Stimulated activated CD4-positive, alpha-beta T cell treated with anti-CD3 and anti-CD28 coated beads, Interleukin-12 subunit alpha, Interleukin-12 subunit beta, amount 100 ng/mL, for 48 hours (primary cell): ENCODE measurements at regions not wholly inside any gene's neighbourhood (a gene's known extent, or its start where the extent isn't known, plus 50 kb on each side); places are given as distances from the start of the nearest gene placed in this dataset.
"Not testable (repeated sequence)": the region's sequence is repeated elsewhere in the genome, so short reads cannot be mapped to it uniquely, and the experiment has no call there.

Experiments used
- DNase-seq, 3 donors: peaks; one replicate each; pipeline ENCODE4 v3.0.0-alpha.2; 2020; ENCODE audit warnings: low read depth in 2 of 3, low spot score in 1 of 3

DNA sequence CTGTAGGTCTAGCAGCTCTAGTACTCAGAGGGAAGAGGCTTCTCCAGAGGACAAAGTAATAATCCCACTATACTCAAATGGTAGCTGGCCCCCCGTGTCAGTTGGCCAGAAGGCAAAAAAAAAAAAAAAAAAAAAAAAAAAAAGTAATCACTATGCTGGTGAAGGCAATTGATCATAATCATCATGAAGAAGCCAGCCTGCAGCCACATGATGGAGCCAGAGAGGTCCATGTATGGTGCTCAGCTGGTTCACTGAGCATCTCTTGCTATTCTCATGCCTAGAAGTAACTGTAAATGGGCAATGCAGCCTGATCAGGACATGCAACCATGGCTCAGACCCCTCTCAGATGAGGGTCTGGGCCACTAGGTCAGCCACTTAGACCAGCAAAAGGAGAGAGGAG lies 378.8 kb downstream of the MED13L start:
- DNase-seq: no peak

DNA sequence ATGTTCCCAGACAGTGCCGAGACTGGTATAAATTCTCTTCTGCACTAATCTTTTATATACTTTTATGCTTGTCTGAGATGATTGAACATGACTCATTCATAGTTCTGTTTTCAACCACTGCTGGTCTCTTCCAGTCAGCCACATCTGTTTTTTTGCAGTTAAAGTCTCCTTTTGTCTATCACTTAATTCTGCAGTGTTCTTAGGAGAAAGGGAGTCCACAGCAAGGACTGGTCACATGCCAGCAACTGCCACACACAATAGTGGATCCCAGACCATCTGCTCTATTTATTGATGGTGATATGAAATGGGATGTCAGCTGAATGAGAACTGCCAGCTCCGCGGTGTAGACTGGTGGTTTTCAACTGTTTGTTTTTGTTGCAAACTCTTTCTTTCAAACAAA lies 379.8 kb downstream of the MED13L start:
- DNase-seq: no peak

GRCh38 chr12:115895247-115895646 lies 382.2 kb downstream of the MED13L start:
- DNase-seq: no peak

DNA sequence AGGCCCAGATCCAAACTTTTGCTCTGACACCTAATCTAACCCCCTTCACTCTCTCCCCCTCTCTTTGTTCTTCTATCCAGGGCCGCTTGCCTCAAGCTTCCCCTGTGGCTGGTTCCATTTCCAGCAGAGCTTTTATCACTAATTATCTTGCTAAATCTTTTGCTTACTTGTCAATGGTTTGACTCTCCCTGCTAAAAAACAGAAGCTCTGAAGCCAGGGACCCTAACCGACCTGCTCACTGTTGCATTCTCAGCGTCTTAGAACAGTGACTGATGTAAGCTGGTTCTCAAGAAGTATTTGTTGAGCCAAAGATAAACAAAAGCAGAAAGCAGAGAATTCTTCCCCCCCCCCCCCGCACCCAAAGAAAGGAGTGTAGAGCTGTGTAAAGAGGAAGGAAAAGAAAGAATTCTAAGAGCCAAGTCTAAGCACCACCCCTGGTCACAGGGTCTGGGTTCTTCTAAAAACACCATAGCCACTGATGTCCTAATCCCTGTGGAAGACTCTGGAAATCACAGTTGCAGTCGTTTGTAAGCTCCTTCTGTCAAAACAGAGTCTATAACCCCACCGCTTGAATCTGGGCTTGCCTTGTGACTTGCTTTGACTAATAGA lies 385.8 kb downstream of the MED13L start:
- DNase-seq: no peak

DNA sequence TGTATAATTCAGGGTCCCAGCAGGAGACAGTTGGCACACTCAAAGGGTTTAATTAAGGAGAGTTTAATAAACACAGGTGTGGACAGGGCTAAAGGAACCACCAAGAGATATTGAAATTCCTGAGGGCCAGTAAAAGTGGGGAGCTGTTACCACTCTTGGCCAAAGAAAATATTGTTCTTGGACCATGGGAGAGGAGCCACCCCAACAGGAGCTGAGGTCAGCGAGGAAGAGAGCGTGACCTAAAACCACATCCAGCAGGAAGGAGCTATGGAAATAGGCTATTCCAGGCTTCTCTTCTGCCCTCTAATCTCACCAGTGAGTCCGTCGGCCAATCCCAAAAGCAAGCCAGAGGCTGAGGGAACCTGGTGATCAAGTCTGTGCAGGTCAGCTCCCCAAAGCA lies 390.8 kb downstream of the MED13L start:
- no peak for DNase-seq

DNA sequence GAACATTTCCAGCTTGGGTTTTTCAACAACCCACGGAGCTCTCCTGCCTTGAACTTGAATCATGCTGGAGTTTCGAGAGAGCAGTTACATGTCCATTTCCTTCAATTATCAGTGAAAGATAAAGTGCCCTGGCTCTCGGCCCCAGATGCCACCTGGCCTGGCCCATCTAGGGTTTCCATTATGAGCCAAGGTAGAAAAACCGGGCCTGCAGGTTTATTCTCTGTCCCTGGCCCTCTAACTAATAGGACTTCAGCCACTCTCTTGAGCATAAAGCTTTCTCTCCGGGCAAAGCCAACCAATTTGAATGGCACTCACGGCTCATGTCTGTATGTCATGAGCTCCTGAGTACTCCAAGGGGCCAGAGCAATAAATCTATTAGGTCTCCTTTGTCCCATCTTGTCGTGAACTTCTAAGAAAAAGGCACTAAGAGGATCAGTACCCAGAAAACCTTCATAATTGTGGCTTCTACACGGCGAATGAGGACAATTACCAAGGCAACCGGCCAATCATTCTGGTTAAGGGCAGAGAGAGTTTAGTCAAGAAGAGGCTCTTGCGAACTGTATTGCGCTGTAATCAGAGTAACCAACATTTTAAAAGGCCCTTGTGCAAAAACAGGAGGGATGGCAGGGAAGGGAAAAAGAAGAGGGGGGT lies 392.3 kb downstream of the MED13L start:
- no peak for DNase-seq

GRCh38 chr12:115882936-115883335 lies 394.6 kb downstream of the MED13L start:
- no peak for DNase-seq

GRCh38 chr12:115880238-115880637 lies 397.3 kb downstream of the MED13L start:
- no peak for DNase-seq

- no peak for DNase-seq
These were observed 398.1 kb downstream of the MED13L start for GRCh38 chr12:115879354-115879753.

- DNase-seq: no peak
These were observed 403.9 kb downstream of the MED13L start for GRCh38 chr12:115873451-115874082.

DNA sequence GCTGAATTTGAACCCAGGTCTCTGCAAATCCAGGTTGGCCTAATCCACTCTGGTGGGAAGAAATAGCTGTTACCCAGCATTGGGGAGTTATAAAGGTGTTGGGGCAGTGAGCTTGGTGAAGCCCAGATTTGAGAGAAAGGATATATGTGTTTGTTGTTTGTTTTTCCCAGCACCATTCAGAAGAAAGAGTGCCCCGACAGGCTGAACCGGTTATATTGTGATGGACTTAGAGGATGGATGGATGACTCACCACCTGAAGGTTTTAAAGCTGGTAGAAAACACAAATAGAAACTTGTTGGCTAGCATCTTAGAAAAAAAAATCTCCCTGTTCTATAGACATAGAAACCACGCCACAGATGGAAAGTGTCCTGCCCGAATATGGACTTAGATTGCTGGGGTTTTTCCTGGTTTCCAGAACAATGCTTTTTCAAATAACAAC lies 404.6 kb downstream of the MED13L start:
- DNase-seq: no peak

- no peak for DNase-seq
These were observed 405.3 kb downstream of the MED13L start for GRCh38 chr12:115872212-115872611.

DNA sequence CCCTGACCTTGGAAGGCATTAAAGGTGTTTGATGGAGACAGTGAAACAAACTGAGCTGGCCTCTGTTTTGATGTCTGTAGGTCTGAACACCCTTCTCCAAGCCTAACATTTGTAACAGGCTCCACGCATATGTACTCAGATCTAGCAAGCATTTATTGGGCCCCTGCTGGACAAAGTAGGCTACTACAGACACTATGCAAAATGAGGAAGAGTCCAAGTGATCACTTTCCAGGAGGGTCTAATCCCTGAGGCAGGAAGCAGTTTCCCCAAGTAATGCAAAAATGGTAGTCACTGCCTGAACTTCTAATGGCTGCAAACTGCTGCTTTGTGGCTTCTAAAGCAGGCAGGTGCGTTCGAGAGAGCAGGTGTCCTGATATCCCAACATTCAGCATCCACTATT lies 405.8 kb downstream of the MED13L start:
- peak in 1 of 3 donors; percentile 3 for DNase-seq

DNA sequence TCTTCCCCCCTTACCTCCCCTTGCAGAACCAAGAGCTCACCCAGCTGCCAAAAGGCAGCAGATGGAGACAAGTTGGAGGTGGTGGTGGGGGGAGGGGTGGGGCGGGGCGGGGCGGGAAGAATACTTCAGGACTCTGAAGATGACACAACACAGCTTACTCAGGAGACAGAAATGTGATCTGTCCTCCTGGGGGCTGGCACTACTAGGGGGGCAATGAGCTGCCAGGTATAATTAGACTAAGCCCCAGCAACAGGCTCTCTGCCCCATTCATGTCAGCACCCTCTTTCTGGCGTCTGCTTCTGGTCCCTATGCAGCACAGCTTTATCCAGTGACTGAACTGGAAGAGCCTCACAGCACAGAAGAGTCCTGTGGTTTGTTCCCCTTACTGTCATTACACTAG lies 407.0 kb downstream of the MED13L start:
- DNase-seq: no peak

GRCh38 chr12:115870021-115870420 lies 407.5 kb downstream of the MED13L start:
- DNase-seq: no peak

DNA sequence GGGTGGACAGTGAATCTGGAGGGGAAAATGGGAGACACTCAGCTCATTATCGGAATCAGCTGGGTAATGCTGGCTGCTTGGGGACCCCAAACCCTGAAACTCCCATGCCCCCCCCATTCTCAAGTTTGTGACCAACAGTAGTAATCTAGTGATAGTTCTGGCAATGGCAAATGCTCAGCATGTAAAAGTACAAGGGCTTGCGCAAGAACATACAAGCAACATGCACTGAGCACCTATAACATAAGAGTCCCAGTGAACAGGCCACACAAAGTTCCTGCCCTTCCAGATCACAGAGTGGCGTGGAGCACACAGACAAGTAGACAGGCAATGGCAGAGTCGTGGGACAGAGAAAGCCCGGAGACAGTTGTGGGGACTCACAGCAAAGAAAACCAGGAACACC lies 407.9 kb downstream of the MED13L start:
- no peak for DNase-seq

- DNase-seq: no peak
These were observed 408.9 kb downstream of the MED13L start for GRCh38 chr12:115868624-115869023.

DNA sequence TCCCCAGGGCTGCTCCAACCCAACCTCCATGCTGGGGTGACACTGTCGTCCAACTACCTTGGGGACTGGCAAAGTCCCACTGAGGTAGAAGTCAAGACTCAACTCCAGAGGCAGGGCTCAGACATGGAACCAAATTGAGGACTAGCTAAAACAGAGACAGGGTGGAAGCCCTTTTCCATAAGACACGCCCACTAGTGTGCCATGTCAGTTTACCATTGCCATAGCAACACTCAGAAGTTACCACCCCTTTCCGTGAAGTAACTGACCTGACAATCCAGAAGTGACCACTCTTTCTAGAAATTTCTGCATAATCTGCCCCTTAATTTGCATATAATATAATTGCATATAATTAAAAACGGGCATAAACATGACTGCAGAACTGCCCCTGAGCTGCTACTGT lies 409.6 kb downstream of the MED13L start:
- no peak for DNase-seq

DNA sequence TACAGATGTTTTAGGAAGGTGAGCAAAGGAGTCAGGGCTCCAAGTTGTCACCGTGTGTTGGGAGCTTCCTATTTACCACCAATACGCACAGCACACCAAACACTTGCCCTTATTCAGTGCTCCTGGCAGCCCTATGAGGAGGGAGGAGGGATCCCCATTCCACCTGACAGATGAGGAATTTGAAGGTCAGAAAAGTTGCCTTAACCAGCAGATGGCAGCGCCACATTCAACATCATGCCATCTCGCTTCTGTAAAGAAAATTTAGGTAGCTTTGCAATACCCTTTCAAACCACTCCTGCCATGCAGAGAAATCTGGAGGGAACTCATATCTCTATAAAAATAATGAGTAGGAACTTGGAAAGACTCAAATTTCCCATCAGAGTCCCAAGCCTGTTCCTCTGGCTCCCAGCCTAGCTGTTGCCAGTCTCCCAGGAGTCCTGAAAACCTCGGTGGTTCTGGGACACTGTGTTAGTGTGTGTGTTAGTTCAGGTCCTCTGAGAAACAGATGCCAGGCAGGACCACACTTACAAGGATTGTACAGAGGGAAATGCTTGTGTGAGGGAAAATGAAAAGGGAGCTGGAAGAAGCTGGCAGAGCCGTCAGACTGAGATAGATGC lies 410.5 kb downstream of the MED13L start:
- no peak for DNase-seq

- not testable (repeated sequence) for DNase-seq
These were observed 411.2 kb downstream of the MED13L start for GRCh38 chr12:115866281-115866680.

DNA sequence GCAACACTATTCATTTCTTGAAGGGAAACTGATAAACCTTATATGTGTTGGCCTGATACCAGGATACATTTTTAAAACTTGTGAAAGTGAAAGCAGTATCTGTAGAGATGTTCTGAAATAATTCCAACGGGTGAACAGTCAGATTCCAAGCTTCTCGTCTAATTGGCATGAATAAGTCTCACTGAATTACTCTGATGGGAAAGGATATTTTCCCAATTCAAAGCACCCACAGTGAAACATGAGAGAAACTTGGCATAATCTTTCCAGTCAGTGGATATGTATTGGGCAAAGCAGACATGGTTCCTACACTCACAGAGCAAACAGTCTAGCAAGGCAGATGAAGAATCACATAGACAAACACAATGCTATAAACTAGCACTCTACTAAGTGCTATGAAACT lies 413.1 kb downstream of the MED13L start:
- DNase-seq: no peak

- no peak for DNase-seq
These were observed 416.9 kb downstream of the MED13L start for GRCh38 chr12:115860619-115861018.
